Transverse colon (tissue), 4 donors: ENCODE measurements at regions not wholly inside any gene's neighbourhood (a gene's known extent, or its start where the extent isn't known, plus 50 kb on each side); places are given as distances from the start of the nearest gene placed in this dataset.

Source experiments
- DNase-seq: peaks from one replicate; pipeline ENCODE4 v3.0.0-alpha.2; 2019
- H3K27ac ChIP-seq, 4 donors: fragments of 200-600 bp; sonication (generic); 2 replicates each; pipeline ENCODE4 v1.5.1; 2016 to 2018; ENCODE audit warnings: inconsistent platforms in 4 of 4
- H3K27me3 ChIP-seq: fragments of 200-600 bp; sonication (generic); 2 replicates; pipeline ENCODE4 v1.5.1; 2017; ENCODE audit warnings: inconsistent platforms
- H3K36me3 ChIP-seq, 4 donors: fragments of 200-600 bp; sonication (generic); 2 replicates each; pipeline ENCODE4 v1.5.1; 2017 to 2019; ENCODE audit warnings: inconsistent platforms in 4 of 4
- H3K4me1 ChIP-seq, 4 donors: fragments of 200-600 bp; sonication (generic); 2 replicates each; pipeline ENCODE4 v1.5.1; 2017 to 2020; ENCODE audit warnings: inconsistent platforms in 4 of 4
- H3K4me3 ChIP-seq, 4 donors: fragments of 200-600 bp; sonication (generic); 1 replicate in 1 of 4; 2 replicates in 3 of 4; pipeline versions ENCODE4 v1.5.1 to v1.6.1; 2017 to 2019; ENCODE audit warnings: inconsistent platforms in 4 of 4
- H3K9me3 ChIP-seq, 2 donors: fragments of 200-600 bp; sonication (generic); 2 replicates each; pipeline ENCODE4 v1.5.1; 2017 to 2019; ENCODE audit warnings: inconsistent platforms in 2 of 2
- EP300 ChIP-seq: sonication (generic); formaldehyde crosslinking; IDR thresholded peaks from one replicate; pipeline ENCODE4 v1.6.1; 2017; ENCODE audit warnings: antibody characterized with exemption, low read depth
- POLR2A ChIP-seq: fragments of 450-650 bp; IDR thresholded peaks from one replicate; pipeline ENCODE4 v1.6.1; 2016; ENCODE audit warnings: antibody characterized with exemption, mild to moderate bottlenecking, moderate library complexity
- POLR2AphosphoS5 ChIP-seq, 3 donors: sonication (generic); formaldehyde crosslinking; IDR thresholded peaks; one replicate each; pipeline ENCODE4 v1.6.1; 2016; ENCODE audit warnings: antibody characterized with exemption in 3 of 3
- WGBS, 2 donors: methylation state at CpG; one replicate each; pipeline ENCODE4 v1.1.5; 2018; ENCODE audit warnings: low coverage in 1 of 2; 5-methylcytosine and 5-hydroxymethylcytosine counted together
- in situ Hi-C, 4 donors: fragments of 200-750 bp; cut with MboI; loops; one replicate each; pipeline versions ENCODE4 v1.15.0 to v1.15.1; 2017; ENCODE audit warnings: low sequenced_read_pairs in 3 of 4, low pct_ligation_motif_present in 1 of 4, low pct_unique_long_range_greater_than_20kb in 1 of 4
- intact Hi-C: fragments of 100-400 bp; cut with DNase I; formaldehyde crosslinking; loops from one replicate; pipeline ENCODE4 v1.15.1; 2023; ENCODE audit warnings: low total_unique reads
- TF ChIP-seq, protein P1 (sequence below), 5 experiments: fragments of 200-600 bp in 3 of 5; fragments of 450-650 bp in 2 of 5; sonication (generic) in 3 of 5; IDR thresholded peaks; 1 replicate in 2 of 5; 2 replicates in 3 of 5; pipeline ENCODE4 v1.5.1; 2016 to 2017; ENCODE audit warnings: antibody characterized with exemption in 5 of 5, inconsistent platforms in 3 of 5, mild to moderate bottlenecking in 2 of 5, moderate library complexity in 1 of 5

- WGBS, 2 donors: 69 to 80% methylated on average over 2 to 9 of the region's 9 CpGs
- intact Hi-C loops (no loop called here), in situ Hi-C loops (no loop called here)
- no peak overlapping the region for H3K4me3 ChIP-seq
- TF ChIP-seq, protein P1, sequence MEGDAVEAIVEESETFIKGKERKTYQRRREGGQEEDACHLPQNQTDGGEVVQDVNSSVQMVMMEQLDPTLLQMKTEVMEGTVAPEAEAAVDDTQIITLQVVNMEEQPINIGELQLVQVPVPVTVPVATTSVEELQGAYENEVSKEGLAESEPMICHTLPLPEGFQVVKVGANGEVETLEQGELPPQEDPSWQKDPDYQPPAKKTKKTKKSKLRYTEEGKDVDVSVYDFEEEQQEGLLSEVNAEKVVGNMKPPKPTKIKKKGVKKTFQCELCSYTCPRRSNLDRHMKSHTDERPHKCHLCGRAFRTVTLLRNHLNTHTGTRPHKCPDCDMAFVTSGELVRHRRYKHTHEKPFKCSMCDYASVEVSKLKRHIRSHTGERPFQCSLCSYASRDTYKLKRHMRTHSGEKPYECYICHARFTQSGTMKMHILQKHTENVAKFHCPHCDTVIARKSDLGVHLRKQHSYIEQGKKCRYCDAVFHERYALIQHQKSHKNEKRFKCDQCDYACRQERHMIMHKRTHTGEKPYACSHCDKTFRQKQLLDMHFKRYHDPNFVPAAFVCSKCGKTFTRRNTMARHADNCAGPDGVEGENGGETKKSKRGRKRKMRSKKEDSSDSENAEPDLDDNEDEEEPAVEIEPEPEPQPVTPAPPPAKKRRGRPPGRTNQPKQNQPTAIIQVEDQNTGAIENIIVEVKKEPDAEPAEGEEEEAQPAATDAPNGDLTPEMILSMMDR (IDR thresholded peaks at IDR 0.05): no peak
- no peak for TF ChIP-seq POLR2A
- TF ChIP-seq POLR2AphosphoS5 (IDR thresholded peaks at IDR 0.05): no peak
- H3K27me3 ChIP-seq: no peaks in the 10 kb centered on the region
- H3K9me3 ChIP-seq: no peaks in the 10 kb centered on the region
- DNase-seq: no peak
- H3K4me1 ChIP-seq: no peaks in the 10 kb centered on the region
- H3K27ac ChIP-seq: no peak overlapping the region
- H3K36me3 ChIP-seq: no peaks in the 10 kb centered on the region
Observed at GRCh38 chr22:27561286-27561904, 240.2 kb downstream of the MN1 start.

DNA sequence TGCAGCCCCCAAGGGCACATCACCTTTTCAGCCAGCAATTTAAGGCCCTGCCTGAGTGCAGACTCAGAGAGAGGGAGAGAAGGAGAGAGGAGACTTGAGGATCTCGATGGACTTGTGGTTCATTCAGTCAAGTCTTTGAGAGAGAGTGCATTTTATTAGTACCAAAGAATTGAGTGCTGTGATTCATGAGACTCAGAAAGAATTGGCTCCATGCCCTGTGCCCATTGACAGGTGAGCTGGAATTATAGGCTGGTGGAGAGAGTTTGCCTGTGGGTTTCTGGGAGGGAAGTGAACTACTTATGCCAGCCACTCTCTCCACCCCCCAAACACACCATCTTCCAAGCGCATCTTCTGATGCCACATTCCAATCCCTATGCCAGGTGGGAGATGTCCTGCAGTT is 236.8 kb downstream of the MN1 start:
- Histone ChIP-seq H3K9me3 (no peaks in the 10 kb centered on the region), H3K4me3 (no peak overlapping the region), H3K27me3 (no peaks in the 10 kb centered on the region), H3K4me1 (no peaks in the 10 kb centered on the region), H3K27ac (no peak overlapping the region), H3K36me3 (no peaks in the 10 kb centered on the region)
- in situ Hi-C loops (no loop called here), intact Hi-C loops (no loop called here)
- no peak for DNase-seq
- WGBS, 2 donors: 79% methylated on average over 2 of the region's 2 CpGs; no CpG with 5 or more reads in 1 of the 2 donors
- TF ChIP-seq, protein P1 (IDR thresholded peaks at IDR 0.05): no peak
- no peak for TF ChIP-seq EP300

GRCh38 chr22:27566602-27567001 is 235.0 kb downstream of the MN1 start:
- no peak overlapping the region for H3K4me3 ChIP-seq
- DNase-seq: no peak
- TF ChIP-seq EP300 (no peak), POLR2A (no peak), POLR2AphosphoS5 (IDR thresholded peaks at IDR 0.05) (no peak)
- TF ChIP-seq, protein P1 (IDR thresholded peaks at IDR 0.05): no peak
- no peaks in the 10 kb centered on the region for H3K36me3 ChIP-seq
- no peaks in the 10 kb centered on the region for H3K9me3 ChIP-seq
- H3K4me1 ChIP-seq: no peaks in the 10 kb centered on the region
- H3K27me3 ChIP-seq: peaks cover under 1% of the 10 kb centered on the region
- intact Hi-C loops: no loop called here
- in situ Hi-C loops: no loop called here
- 85% methylated on average over 9 of the region's 9 CpGs; no CpG with 5 or more reads in 1 of the 2 donors for WGBS, 2 donors
- H3K27ac ChIP-seq: no peak overlapping the region

DNA sequence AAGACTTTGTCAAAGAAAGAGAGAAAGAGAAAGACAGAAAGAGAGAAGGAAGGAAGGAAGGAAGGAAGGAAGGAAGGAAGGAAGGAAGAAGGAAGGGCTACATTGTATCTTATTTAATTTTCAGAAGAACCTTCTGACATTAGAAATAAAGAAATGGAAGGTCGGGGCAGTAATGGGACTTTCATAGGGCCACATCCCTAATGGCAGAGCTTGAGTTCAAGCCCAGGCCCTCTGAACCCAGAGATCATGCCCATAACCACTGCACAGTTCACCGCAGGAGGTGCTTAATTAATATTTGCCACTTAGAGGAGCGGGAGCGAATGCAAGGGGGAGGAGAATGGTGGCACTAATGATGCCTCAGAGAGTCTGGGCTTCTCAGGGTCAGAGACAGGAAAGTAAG is 233.3 kb downstream of the MN1 start:
- Histone ChIP-seq H3K9me3 (no peaks in the 10 kb centered on the region), H3K27ac (no peak overlapping the region), H3K27me3 (peaks cover 16% of the 10 kb centered on the region), H3K36me3 (no peaks in the 10 kb centered on the region), H3K4me1 (no peaks in the 10 kb centered on the region), H3K4me3 (no peak overlapping the region)
- intact Hi-C loops (no loop called here), in situ Hi-C loops (no loop called here)
- 71 to 88% methylated on average over 4 of the region's 4 CpGs for WGBS, 2 donors
- TF ChIP-seq, protein P1 (IDR thresholded peaks at IDR 0.05): no peak
- TF ChIP-seq POLR2A (no peak), POLR2AphosphoS5 (IDR thresholded peaks at IDR 0.05) (no peak), EP300 (no peak)
- no peak for DNase-seq
